C4-2B (cell line): ENCODE measurements at regions not wholly inside any gene's neighbourhood (a gene's known extent, or its start where the extent isn't known, plus 50 kb on each side); places are given as distances from the start of the nearest gene placed in this dataset.

ENCODE experiments used
- CTCF ChIP-seq: fragments of 450-650 bp; conservative IDR thresholded peaks from 2 replicates; pipeline ENCODE4 v1.5.1; 2017; ENCODE audit warnings: mild to moderate bottlenecking
- ZFX ChIP-seq: fragments of 450-650 bp; IDR thresholded peaks from 2 replicates; pipeline ENCODE4 v1.6.1; 2017

DNA sequence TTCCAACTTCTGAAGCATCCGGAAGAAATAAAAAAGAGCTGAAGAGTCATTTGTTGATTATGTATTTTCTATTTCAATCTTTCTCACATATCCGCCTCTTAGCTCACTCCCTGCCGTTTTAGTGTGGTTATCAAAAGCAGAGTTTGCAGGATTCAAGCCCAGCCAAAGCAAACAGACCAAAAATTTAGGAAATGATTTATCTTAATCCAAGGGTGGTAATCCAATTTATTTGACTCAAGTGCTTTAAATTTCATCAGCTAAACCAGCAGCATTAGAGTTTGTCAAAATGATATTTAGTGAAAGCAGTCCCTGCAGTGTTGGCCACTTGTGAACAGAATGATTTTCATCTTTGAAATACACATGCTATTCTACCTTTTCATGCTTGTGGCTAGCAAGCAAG is 129.3 kb upstream of the CCDC68 start:
- no peak for TF ChIP-seq CTCF
- no peak for TF ChIP-seq ZFX
